ENCODE measurements at regions not wholly inside any gene's neighbourhood (a gene's known extent, or its start where the extent isn't known, plus 50 kb on each side); places are given as distances from the start of the nearest gene placed in this dataset.

GRCh38 chr3:66139415-66139814 lies 81.4 kb upstream of the SLC25A26 start:
- ChIA-PET POLR2A (no interaction called here), CTCF (interaction anchor here (0.7 to 3.4 kb wide), 9 partner anchors 14 to 356 kb away, joined by 3 to 24 read pairs (median 4); no protein-coding TSS in a partner anchor)
- no peak overlapping the region for H3K4me3 ChIP-seq (replicated peaks in 1 of 3; ENCODE audit: insufficient read depth in 1 of 3, low read depth in 1 of 3, low read length in 3 of 3)
- FAIRE-seq (no peak), DNase-seq (ENCODE audit: low read depth, low spot score) (no peak)
- TF ChIP-seq FOS (IDR thresholded peaks at IDR 0.05; ENCODE audit: borderline replicate concordance, insufficient read depth, low read length) (no peak), JUN (IDR thresholded peaks at IDR 0.05; ENCODE audit: borderline replicate concordance, insufficient read depth, insufficient read length, low read depth) (no peak), MAX (IDR thresholded peaks at IDR 0.05; ENCODE audit: insufficient read depth, insufficient read length) (no peak), POLR2A (IDR thresholded peaks at IDR 0.05; ENCODE audit: low read depth, low read length) (no peak)
- H2AFZ ChIP-seq (ENCODE audit: low read depth, low read length), result no peak overlapping the region
- BruUV-seq (replicated peaks), result no TSS peak
- peaks cover 3 to 4% of the 10 kb centered on the region in 2 experiments for H3K27me3 ChIP-seq (ENCODE audit: control insufficient read depth in 2 of 2, insufficient read depth in 2 of 2, low read length in 2 of 2)
- no peaks in the 10 kb centered on the region for H4K20me1 ChIP-seq (replicated peaks; ENCODE audit: control insufficient read depth, extremely low read depth, insufficient read depth, low read length)
- H3K36me3 ChIP-seq (ENCODE audit: control insufficient read depth in 2 of 2, extremely low read depth in 1 of 2, insufficient read depth in 2 of 2, low read length in 2 of 2), result no peaks in the 10 kb centered on the region
- dilution Hi-C loops (cut with MboI; ENCODE audit: extremely low pct_ligation_motif_present, low sequenced_read_pairs) (no loop called here), intact Hi-C loops (cut with micrococcal nuclease) (loop anchor here (2.0 to 5.0 kb wide), 3 partner anchors 55 to 332 kb away; no protein-coding TSS in a partner anchor)
- H3K4me2 ChIP-seq (ENCODE audit: insufficient read depth, low read length), result no peak overlapping the region
- H3K9me3 ChIP-seq (replicated peaks; ENCODE audit: control insufficient read depth, insufficient read depth, low read length), result no peaks in the 10 kb centered on the region
- no peaks in the 10 kb centered on the region for H3K79me2 ChIP-seq (ENCODE audit: control insufficient read depth, insufficient read depth, low read length)
- H3K9ac ChIP-seq (replicated peaks; ENCODE audit: extremely low read depth, insufficient read depth, low read length), result no peak overlapping the region
- no peak overlapping the region for H3K27ac ChIP-seq (ENCODE audit: insufficient read depth, low read depth, low read length)
- peaks cover 2% of the 10 kb centered on the region for H3K4me1 ChIP-seq (ENCODE audit: control insufficient read depth, extremely low read depth, insufficient read depth, low read length)
- no peaks in the 10 kb centered on the region for H3K9me1 ChIP-seq (replicated peaks; ENCODE audit: control insufficient read depth, extremely low read depth, insufficient read depth, low read length)

GRCh38 chr3:66138336-66139313 lies 82.2 kb upstream of the SLC25A26 start:
- CTCF ChIA-PET, result interaction anchor here (0.6 to 3.4 kb wide), 14 partner anchors 25 to 356 kb away, joined by 3 to 24 read pairs (median 3); no protein-coding TSS in a partner anchor
- H3K9me1 ChIP-seq (replicated peaks; ENCODE audit: control insufficient read depth, extremely low read depth, insufficient read depth, low read length), result no peaks in the 10 kb centered on the region
- intact Hi-C loops (cut with micrococcal nuclease) (loop anchor here (1.0 to 5.0 kb wide), 5 partner anchors 56 to 353 kb away; partner anchors contain the start of gene MAGI1), dilution Hi-C loops (cut with MboI; ENCODE audit: extremely low pct_ligation_motif_present, low sequenced_read_pairs) (no loop called here)
- DNase-seq (ENCODE audit: low read depth, low spot score), result peak; percentile 72
- no peak overlapping the region for H3K4me2 ChIP-seq (ENCODE audit: insufficient read depth, low read length)
- FAIRE-seq, result peak; percentile 86
- no peak overlapping the region for H3K9ac ChIP-seq (replicated peaks; ENCODE audit: extremely low read depth, insufficient read depth, low read length)
- no peak overlapping the region for H3K27ac ChIP-seq (ENCODE audit: insufficient read depth, low read depth, low read length)
- POLR2A ChIA-PET, result no interaction called here
- no peak overlapping the region for H3K4me3 ChIP-seq (replicated peaks in 1 of 3; ENCODE audit: insufficient read depth in 1 of 3, low read depth in 1 of 3, low read length in 3 of 3)
- no peaks in the 10 kb centered on the region for H3K36me3 ChIP-seq (ENCODE audit: control insufficient read depth in 2 of 2, extremely low read depth in 1 of 2, insufficient read depth in 2 of 2, low read length in 2 of 2)
- no peaks in the 10 kb centered on the region for H3K79me2 ChIP-seq (ENCODE audit: control insufficient read depth, insufficient read depth, low read length)
- H3K9me3 ChIP-seq (replicated peaks; ENCODE audit: control insufficient read depth, insufficient read depth, low read length), result no peaks in the 10 kb centered on the region
- no TSS peak for BruUV-seq (replicated peaks)
- H4K20me1 ChIP-seq (replicated peaks; ENCODE audit: control insufficient read depth, extremely low read depth, insufficient read depth, low read length), result no peaks in the 10 kb centered on the region
- peaks cover 10% of the 10 kb centered on the region for H3K4me1 ChIP-seq (ENCODE audit: control insufficient read depth, extremely low read depth, insufficient read depth, low read length)
- peaks cover 3 to 4% of the 10 kb centered on the region in 2 experiments for H3K27me3 ChIP-seq (ENCODE audit: control insufficient read depth in 2 of 2, insufficient read depth in 2 of 2, low read length in 2 of 2)
- no peak overlapping the region for H2AFZ ChIP-seq (ENCODE audit: low read depth, low read length)
- peak; percentile 75 to 81 for TF ChIP-seq CTCF (IDR thresholded peaks at IDR 0.05; ENCODE audit: extremely low read depth in 1 of 2, insufficient read depth in 1 of 2, low read depth in 1 of 2, low read length in 2 of 2)
- no peak for TF ChIP-seq FOS (IDR thresholded peaks at IDR 0.05; ENCODE audit: borderline replicate concordance, insufficient read depth, low read length)
- TF ChIP-seq GATA2 (IDR thresholded peaks at IDR 0.05; ENCODE audit: insufficient read depth, insufficient read length, low read depth, low read length), result no peak
- no peak for TF ChIP-seq MYC (IDR thresholded peaks at IDR 0.05; ENCODE audit: low read depth, low read length)
